ENCODE measurements at regions not wholly inside any gene's neighbourhood (a gene's known extent, or its start where the extent isn't known, plus 50 kb on each side); places are given as distances from the start of the nearest gene placed in this dataset.

DNA sequence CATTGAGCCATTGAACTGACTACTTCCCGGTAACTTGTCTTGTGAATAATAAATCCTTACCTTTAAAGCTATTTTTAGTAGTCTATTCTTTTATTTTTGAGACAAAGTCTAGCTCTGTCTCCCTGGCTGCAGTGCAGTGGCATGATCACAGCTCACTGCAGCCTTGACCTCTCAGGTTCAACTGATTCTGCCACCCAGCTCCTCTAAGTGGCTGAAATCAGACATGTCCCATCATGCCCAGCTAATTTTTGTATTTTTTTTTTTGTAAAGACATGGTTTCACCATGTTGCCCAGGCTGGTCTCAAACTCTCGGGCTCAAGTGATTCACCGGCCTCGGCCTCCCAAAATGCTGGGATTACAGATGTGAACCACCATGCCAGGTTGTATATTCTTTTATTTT lies 59.3 kb upstream of the PTGS2 start:
- no peak for DNase-seq (ENCODE audit: extremely low read depth in 1 of 11, low read depth in 9 of 11, low spot score in 4 of 11)

DNA sequence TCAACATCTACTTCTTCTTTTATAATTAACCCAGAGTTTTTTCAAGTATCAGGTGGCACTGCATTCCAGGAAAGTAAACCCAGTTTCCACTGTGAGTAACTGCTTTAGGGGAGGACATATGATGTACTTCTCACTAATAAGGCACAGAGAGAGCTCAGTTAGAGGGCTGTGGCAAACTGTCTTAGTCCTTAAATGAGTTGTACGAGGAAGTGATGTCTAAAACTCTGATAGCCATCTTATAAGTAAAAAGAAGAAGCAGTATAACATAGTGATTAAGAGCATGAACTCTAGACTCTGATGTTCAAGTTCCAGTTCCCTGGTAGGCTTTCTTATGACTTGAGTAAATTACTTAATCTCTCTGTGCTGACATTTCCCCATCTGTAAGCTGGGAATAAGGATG lies 58.7 kb upstream of the PTGS2 start:
- no peak for DNase-seq (ENCODE audit: extremely low read depth in 1 of 11, low read depth in 9 of 11, low spot score in 4 of 11)

GRCh38 chr1:186736971-186737685 lies 56.9 kb upstream of the PTGS2 start:
- no peak for DNase-seq (ENCODE audit: extremely low read depth in 1 of 11, low read depth in 9 of 11, low spot score in 4 of 11)

- no peak for DNase-seq (ENCODE audit: extremely low read depth in 1 of 11, low read depth in 9 of 11, low spot score in 4 of 11)
These were observed 55.2 kb upstream of the PTGS2 start for GRCh38 chr1:186735463-186735862.

DNA sequence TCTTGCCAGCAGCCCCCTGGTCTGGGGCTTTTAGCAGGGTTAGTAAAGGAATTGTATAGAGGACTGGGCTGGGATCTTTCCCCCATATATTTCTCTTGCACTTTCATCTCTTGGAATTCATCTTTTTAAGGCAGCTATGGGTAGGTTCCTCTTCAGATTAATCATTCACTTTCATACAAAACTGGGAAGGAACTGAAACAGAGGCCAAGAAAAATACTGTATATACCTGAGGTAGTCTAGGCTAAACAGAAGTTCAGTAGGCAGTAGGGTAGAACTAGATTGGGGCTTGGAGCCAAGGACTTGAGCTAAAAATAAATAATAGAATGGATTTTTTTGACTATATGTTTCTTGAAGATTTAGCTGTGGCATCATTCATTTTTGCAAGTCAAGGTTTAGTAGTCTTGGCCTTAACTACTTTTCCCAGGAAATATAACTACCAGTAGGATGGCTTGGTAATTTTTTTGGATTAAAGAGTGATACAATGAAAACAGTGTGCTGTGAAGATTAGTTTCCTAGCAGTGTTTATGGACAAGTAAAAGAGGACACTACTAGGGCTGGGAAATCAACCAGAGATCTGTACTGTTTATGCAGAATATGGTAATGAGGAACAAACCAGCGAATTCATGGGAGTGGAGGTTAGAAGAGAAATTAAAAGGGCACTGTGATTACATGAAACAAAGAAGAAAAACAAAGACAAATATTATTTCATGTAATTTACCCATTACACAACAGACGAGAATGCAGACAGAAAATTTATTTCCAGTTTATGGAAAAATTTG lies 50.9 kb upstream of the PTGS2 start:
- DNase-seq (ENCODE audit: extremely low read depth in 1 of 11, low read depth in 9 of 11, low spot score in 4 of 11) = no peak
